HT-29 (cell line): ENCODE measurements at regions not wholly inside any gene's neighbourhood (a gene's known extent, or its start where the extent isn't known, plus 50 kb on each side); places are given as distances from the start of the nearest gene placed in this dataset.

ENCODE experiments used
- DNase-seq: peaks from one replicate; pipeline ENCODE4 v3.0.0-alpha.2; 2015; ENCODE audit warnings: low spot score

- no peak for DNase-seq
These were observed 248.6 kb upstream of the TCERG1L start for GRCh38 chr10:131560166-131560565.

DNA sequence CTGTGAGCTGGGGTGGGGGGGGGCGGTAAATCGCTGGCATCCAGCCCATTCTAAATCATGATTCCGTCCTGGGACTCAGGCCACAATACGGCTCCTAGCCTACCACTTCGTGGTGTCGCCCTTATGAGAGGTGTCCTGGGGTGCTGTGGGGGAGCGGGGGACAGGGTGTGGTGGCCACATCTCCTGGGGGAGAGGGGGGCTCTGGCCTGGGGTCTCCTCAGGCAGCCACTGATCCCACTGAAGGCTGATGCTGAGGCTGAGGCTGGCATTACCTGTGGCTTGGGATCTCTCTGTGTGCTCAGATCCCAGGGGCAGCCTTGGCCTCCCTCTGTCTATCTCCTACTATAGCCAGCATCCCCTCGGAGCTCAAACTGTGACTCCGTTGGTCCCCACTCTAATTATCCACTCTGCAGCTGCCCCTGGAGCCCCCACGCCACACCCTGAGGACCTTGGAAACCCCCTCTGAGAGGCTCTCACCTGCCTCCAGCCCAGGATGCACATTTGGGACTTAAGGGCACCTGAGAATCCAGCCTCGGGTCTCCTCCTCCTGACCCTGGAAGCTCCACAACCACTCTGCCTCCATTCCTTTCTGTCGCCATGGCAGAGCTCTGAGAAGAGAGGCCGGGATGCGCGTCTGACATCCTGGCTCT is 249.3 kb upstream of the TCERG1L start:
- DNase-seq, result no peak

- DNase-seq, result no peak
These were observed 250.4 kb upstream of the TCERG1L start for GRCh38 chr10:131561897-131562296.

- no peak for DNase-seq
These were observed 251.9 kb upstream of the TCERG1L start for GRCh38 chr10:131563411-131563810.

DNA sequence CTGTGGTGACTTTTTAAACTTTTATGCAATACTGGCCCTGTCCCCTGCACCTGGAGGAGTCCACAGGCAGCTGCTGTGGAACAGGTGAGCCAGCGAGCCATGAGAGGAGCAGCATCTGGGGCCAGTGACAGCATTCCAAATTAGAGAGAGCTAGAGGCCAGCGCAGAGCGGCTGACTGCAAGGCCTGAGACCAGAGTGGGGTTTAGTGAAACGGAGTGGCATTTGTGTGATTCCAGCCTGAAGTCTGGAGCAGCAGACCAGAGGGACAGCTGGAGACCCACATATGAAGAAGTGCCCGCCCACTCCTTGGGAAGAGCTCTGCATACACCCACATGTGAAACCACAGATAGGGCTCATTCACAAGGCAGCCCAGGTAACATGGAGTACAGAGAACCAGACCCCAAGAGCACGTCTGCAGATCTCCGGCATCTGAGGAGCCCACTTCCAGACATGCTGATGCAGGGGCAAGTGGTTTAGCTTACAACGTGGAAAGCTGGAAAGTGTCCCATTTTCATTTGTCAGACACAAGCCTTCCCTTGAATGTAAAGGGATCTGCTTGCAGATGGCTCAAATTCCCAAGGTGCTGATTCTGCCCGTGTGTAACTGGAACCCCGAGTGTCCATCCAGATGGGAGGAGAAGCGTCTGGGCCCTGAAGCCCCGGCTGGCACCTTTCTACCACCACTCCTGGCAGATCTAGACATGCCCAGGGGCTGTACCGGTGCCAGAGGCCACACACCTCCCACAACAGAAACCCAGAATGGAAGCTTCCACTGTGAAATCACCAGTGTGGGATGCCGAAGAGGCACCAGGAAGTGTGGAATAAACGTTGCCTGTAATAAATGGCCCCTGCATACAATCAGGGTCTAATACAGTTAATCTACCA is 256.0 kb upstream of the TCERG1L start:
- no peak for DNase-seq

GRCh38 chr10:131568866-131569265 is 257.3 kb upstream of the TCERG1L start:
- no peak for DNase-seq

DNA sequence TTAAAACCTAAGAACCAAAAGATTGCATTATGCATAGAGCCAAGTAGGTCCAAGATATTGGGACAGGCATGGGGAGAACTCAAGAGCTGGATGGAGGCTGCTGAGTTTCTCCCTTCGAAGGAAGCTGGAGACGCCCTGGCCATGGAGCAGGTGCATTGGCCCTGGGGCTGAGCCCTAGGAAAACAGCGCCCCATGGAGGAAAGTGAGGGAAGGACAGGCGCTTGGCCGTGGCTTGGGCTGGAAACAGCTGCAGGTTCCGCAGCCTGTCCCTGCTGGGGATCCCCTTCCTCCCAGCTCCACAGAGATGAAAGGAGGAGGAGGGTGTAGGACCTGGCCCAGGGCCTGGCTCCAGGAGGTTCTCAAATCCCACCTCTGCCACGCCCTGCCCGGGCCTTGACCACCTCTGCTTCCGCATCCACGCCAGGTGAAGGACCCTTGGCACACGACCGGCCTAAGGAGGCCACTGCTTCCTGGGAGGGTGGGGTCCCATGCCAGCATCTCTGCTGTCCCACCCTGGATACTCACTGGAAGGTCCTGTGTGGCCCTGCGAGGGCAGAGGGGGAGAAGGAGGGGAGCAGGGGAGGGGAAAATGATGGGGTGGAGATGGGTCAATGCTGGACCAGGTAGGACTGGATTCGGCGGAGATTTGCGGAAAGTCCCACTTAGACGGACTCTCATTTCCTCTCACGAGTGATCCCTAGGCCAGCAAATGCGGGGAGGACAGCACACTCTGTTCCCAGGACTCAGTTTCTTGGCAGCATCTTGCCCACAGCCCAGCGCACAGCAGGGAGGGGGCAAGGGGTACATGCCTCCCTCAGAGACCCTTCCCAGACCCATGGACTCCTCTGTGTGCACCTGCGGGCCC is 258.6 kb upstream of the TCERG1L start:
- DNase-seq, result no peak

GRCh38 chr10:131570716-131571307 is 259.3 kb upstream of the TCERG1L start:
- DNase-seq, result no peak

- no peak for DNase-seq
These were observed 259.8 kb upstream of the TCERG1L start for GRCh38 chr10:131571346-131571745.

GRCh38 chr10:131571865-131572264 is 260.3 kb upstream of the TCERG1L start:
- no peak for DNase-seq

GRCh38 chr10:131573256-131573655 is 261.7 kb upstream of the TCERG1L start:
- DNase-seq, result no peak

- no peak for DNase-seq
These were observed 262.2 kb upstream of the TCERG1L start for GRCh38 chr10:131573707-131574106.

- no peak for DNase-seq
These were observed 262.8 kb upstream of the TCERG1L start for GRCh38 chr10:131574363-131574706.

DNA sequence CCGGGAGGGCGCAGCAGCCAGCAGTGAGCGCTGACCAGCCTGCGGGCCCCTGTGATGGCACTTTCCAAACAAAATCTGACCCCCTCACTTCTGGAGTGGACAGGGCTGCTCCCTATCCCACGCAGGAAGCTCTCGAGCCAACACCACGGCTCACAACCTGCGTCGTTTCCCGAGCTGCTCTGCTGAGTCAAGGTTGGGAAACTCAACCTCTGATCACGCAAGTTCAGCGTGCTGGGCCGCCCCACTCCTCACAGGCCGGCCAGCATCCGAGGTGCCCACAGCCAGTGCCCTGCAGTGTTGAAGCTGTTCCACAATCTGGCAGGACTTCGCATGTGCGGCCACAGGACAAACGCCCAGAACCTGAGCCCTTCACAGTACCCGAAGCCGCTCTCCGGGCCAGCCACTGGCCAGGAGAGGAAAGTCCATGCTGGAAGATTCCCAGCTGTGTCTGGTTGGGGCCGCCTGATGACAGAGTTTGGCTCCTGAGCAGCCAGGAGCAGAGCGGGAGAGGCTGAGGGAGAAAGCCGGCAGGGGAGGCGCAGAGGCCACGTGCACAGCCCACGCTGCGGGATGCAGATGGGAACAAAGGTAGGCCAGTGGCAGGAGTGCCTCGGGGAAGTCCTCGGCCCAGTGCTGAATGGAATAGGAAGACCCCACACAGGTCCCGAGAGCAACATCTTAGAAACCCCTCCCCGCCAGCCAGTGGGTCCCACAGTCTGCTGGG is 263.3 kb upstream of the TCERG1L start:
- no peak for DNase-seq

DNA sequence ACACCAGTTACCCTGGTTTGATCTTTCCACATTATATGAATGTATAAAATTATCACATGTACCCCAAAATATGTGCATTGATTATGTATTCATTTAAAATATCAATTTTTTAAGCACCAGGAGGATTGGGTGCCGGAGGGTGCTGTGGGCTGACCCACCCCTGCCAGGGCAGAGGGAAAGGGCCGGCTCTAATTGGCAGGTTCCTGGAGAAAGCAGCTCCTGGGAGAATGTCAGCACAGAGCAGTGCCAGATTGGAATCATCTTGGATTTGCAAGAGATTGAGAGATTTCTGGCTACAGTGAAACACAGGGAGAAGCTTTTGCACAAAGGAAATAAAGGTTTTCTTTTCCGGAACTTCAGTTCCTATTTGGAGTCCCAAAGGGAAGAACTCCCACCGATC is 264.4 kb upstream of the TCERG1L start:
- DNase-seq, result no peak

GRCh38 chr10:131576341-131577177 is 265.0 kb upstream of the TCERG1L start:
- no peak for DNase-seq

- DNase-seq, result no peak
These were observed 265.6 kb upstream of the TCERG1L start for GRCh38 chr10:131577178-131577555.

GRCh38 chr10:131577786-131578471 is 266.4 kb upstream of the TCERG1L start:
- DNase-seq, result no peak

DNA sequence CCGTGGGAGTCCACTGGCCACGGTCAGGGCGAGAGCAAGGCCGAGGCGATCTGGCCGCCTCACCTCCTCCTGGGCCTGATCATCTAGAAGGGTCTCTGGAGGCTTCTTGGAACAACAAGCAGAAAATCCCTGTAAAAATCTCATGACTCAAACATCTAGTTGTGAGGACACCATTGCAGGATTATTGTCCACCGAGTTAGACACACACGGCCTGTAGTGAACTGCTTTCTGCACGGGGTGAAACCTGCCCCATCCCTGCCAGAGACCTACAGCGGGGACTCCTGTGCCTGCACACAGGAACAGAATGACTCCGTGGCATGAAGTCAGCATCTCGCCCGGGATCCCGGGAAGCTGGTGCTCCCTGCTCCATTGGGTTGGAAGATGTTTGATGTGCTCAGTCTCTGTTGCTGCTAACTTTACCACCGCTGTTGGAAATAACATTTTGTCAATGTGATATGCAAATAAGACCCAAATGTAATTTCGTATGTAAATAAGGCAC is 267.0 kb upstream of the TCERG1L start:
- no peak for DNase-seq
